OCI-LY3 (cell line): ENCODE measurements at regions not wholly inside any gene's neighbourhood (a gene's known extent, or its start where the extent isn't known, plus 50 kb on each side); places are given as distances from the start of the nearest gene placed in this dataset.

Source experiments
- CTCF ChIP-seq: fragments of 200-600, 300-600 bp; sonication (generic); IDR thresholded peaks from 2 replicates; pipeline ENCODE4 v1.5.1; 2014; ENCODE audit warnings: antibody characterized with exemption, low read length, low read depth
- EZH2phosphoT487 ChIP-seq: fragments of 200-600 bp; shearing (Covaris generic); IDR thresholded peaks from 2 replicates; pipeline ENCODE4 v1.6.1; 2018; ENCODE audit warnings: antibody characterized with exemption, mixed run types, low read depth

GRCh38 chr2:179335732-179336131 lies 71.1 kb upstream of the SESTD1 start:
- TF ChIP-seq CTCF (no peak), EZH2phosphoT487 (no peak)
